B cell (primary cell): ENCODE measurements at regions not wholly inside any gene's neighbourhood (a gene's known extent, or its start where the extent isn't known, plus 50 kb on each side); places are given as distances from the start of the nearest gene placed in this dataset.

Experiments used
- EZH2 ChIP-seq: IDR thresholded peaks from 2 replicates; pipeline ENCODE4 v1.6.1; 2012; ENCODE audit warnings: borderline replicate concordance, low read depth, mild to moderate bottlenecking, moderate library complexity, low read length; ENCODE audit not compliant: insufficient read depth, poor library complexity, severe bottlenecking
- TF ChIP-seq, protein P1 (sequence below): fragments of 200-600 bp; IDR thresholded peaks from one replicate; pipeline ENCODE4 v1.8.0; 2022; ENCODE audit warnings: antibody characterized with exemption, mild to moderate bottlenecking

DNA sequence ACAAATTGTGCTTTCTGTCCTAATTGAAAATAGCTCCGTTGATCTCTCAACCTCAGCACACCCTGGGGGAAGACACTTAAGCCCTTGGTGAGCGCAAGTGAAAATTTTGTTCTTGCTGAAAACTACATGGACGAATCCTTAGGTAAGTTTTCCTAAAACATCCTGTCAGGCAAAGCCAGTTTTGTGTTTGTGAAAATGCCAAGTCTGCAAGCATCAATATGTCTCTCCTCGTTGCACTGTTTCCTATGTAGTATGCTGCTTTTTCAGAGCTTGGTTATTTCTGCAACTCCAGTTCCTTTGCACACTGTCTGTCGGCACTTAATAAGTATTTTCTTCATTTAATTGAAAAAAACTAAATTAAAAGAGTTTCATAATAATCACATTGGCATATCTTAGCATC lies 146.9 kb upstream of the POU3F3 start:
- no peak for TF ChIP-seq EZH2
- TF ChIP-seq, protein P1, sequence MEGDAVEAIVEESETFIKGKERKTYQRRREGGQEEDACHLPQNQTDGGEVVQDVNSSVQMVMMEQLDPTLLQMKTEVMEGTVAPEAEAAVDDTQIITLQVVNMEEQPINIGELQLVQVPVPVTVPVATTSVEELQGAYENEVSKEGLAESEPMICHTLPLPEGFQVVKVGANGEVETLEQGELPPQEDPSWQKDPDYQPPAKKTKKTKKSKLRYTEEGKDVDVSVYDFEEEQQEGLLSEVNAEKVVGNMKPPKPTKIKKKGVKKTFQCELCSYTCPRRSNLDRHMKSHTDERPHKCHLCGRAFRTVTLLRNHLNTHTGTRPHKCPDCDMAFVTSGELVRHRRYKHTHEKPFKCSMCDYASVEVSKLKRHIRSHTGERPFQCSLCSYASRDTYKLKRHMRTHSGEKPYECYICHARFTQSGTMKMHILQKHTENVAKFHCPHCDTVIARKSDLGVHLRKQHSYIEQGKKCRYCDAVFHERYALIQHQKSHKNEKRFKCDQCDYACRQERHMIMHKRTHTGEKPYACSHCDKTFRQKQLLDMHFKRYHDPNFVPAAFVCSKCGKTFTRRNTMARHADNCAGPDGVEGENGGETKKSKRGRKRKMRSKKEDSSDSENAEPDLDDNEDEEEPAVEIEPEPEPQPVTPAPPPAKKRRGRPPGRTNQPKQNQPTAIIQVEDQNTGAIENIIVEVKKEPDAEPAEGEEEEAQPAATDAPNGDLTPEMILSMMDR = no peak
